ENCODE measurements at regions not wholly inside any gene's neighbourhood (a gene's known extent, or its start where the extent isn't known, plus 50 kb on each side); places are given as distances from the start of the nearest gene placed in this dataset.

DNA sequence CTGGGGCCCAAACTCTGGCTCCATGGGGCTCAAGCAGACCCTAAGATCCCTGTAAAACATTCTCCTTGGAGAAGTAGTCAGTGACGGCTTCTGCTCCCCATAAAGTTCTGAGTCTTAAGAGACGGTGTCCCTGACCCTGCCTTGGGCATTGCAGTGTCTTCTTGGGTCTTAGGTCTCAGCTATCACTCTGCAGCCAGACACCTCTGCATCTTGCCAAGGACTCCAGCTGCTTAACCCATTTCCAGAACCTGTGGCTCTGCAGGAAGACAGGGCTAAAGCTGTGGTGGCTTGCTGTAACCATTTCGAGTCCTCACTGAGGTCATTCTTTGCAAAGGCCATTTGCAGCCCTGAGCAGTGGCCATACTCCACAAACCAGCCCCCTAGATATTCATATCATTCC, 337.1 kb upstream of the ZMIZ1 start:
- TF ChIP-seq, protein P1, sequence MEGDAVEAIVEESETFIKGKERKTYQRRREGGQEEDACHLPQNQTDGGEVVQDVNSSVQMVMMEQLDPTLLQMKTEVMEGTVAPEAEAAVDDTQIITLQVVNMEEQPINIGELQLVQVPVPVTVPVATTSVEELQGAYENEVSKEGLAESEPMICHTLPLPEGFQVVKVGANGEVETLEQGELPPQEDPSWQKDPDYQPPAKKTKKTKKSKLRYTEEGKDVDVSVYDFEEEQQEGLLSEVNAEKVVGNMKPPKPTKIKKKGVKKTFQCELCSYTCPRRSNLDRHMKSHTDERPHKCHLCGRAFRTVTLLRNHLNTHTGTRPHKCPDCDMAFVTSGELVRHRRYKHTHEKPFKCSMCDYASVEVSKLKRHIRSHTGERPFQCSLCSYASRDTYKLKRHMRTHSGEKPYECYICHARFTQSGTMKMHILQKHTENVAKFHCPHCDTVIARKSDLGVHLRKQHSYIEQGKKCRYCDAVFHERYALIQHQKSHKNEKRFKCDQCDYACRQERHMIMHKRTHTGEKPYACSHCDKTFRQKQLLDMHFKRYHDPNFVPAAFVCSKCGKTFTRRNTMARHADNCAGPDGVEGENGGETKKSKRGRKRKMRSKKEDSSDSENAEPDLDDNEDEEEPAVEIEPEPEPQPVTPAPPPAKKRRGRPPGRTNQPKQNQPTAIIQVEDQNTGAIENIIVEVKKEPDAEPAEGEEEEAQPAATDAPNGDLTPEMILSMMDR (IDR thresholded peaks at IDR 0.05; ENCODE audit: insufficient read depth, low read depth, low read length): no peak
- no peak overlapping the region for H3K4me3 ChIP-seq (ENCODE audit: low read depth, low read length)
- DNase-seq (ENCODE audit: low read depth): no peak

- H3K4me3 ChIP-seq (ENCODE audit: low read depth, low read length): no peak overlapping the region
- no peak for DNase-seq (ENCODE audit: low read depth)
- TF ChIP-seq, protein P1 (IDR thresholded peaks at IDR 0.05; ENCODE audit: insufficient read depth, low read depth, low read length): no peak
Observed at GRCh38 chr10:78732381-78732780, 336.4 kb upstream of the ZMIZ1 start.

DNA sequence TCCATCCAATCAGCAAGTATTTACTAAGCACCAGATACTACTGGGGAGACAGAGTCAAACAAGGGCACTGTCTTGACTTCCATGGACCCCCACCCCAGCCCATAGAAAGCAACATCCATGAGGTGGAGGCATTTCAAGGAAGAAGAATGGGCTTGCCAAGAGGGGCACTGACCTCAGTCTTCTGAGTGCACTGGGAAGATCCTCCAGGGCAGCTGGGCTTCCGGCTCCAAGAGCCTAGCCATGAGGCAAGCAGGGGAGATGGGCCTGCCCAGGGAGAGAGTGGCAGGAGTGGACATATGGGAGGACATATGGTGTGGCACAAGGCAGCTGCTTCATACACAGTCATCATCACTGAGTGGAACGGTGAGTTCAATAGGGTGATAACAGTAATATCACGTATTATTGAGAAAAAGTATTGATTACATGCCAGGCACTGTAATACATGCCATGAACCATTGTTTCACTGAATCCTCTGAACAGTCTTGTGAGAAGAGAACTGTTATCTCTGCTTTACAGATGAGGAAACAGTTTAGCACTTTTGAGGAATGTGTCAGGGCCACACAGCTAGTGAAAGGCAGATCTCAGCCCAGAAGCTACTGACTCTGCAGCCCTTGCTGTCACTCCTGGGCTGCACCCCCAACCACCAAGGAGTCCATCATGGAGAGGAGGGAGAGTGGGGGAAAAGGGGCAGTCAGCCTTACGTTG, 331.7 kb upstream of the ZMIZ1 start:
- TF ChIP-seq, protein P1 (IDR thresholded peaks at IDR 0.05; ENCODE audit: insufficient read depth, low read depth, low read length): no peak
- DNase-seq (ENCODE audit: low read depth): no peak
- no peak overlapping the region for H3K4me3 ChIP-seq (ENCODE audit: low read depth, low read length)

GRCh38 chr10:78737883-78738856, 330.6 kb upstream of the ZMIZ1 start:
- no peak overlapping the region for H3K4me3 ChIP-seq (ENCODE audit: low read depth, low read length)
- DNase-seq (ENCODE audit: low read depth): no peak
- TF ChIP-seq, protein P1 (IDR thresholded peaks at IDR 0.05; ENCODE audit: insufficient read depth, low read depth, low read length): no peak

DNA sequence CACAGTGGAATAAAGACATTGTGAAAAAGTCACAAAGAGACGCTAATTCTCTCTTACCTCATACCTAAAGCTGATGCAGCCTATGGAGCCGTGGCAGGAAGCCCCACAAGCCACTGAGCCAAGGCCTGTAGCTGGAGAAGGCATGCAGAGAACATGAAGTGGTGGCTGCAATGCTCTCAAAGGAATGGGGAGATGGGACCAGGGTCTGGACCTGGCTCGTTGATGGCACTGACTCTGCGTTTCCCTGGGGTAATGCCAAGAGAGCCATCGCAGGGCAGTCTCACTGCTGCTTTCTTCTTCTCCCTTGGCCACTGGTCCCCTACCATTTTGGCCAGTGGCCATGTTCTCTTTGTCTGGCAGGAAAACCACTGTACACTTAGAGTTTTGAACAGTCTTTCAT, 329.9 kb upstream of the ZMIZ1 start:
- H3K4me3 ChIP-seq (ENCODE audit: low read depth, low read length): no peak overlapping the region
- TF ChIP-seq, protein P1 (IDR thresholded peaks at IDR 0.05; ENCODE audit: insufficient read depth, low read depth, low read length): no peak
- DNase-seq (ENCODE audit: low read depth): no peak

DNA sequence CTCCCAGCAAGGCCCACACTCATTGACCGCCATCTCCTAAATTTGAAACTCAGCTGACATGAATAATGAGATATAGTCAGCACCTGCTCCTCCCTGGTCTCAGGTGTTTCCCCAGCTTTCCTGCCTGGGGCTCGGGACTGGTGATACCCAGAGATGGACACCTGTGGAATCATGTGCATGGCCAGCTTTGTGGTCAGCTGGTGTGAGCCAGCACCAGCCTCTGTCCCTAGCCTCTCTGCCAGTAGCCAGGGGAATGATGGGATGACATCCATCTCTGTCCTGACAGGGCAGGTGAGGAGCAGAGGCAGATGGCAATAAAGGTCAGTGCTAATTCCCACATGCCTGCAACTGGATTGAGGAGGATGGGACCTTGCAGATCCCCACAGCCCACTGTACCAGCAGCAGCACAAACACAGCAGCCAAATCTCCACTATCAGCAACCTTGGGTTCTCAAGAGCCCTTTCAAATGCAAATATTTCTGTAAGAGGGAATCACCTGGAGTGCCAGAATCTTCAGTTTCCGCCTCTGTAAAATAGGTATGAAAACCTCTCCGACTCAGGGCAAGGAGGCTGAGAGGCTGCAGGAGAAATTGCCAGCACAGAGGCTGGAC, 329.2 kb upstream of the ZMIZ1 start:
- TF ChIP-seq, protein P1 (IDR thresholded peaks at IDR 0.05; ENCODE audit: insufficient read depth, low read depth, low read length): no peak
- no peak for DNase-seq (ENCODE audit: low read depth)
- no peak overlapping the region for H3K4me3 ChIP-seq (ENCODE audit: low read depth, low read length)

Measured in fibroblast of villous mesenchyme (primary cell).